ENCODE measurements at regions not wholly inside any gene's neighbourhood (a gene's known extent, or its start where the extent isn't known, plus 50 kb on each side); places are given as distances from the start of the nearest gene placed in this dataset.
A peak's percentile ranks its signal among the peaks of the same experiment; 100 is the strongest.
"Not testable (repeated sequence)": the region's sequence is repeated elsewhere in the genome, so short reads cannot be mapped to it uniquely, and the experiment has no call there.

GRCh38 chr1:24268555-24268954, 50.6 kb upstream of the GRHL3 start:
- DNase-seq (ENCODE audit: low read depth) = not testable (repeated sequence)

- DNase-seq (ENCODE audit: low read depth) = no peak
These were observed 52.2 kb upstream of the GRHL3 start for GRCh38 chr1:24266998-24267397.

GRCh38 chr1:24266398-24266941, 52.7 kb upstream of the GRHL3 start:
- DNase-seq (ENCODE audit: low read depth) = peak; percentile 99

GRCh38 chr1:24263746-24264145, 55.4 kb upstream of the GRHL3 start:
- no peak for DNase-seq (ENCODE audit: low read depth)

GRCh38 chr1:24263211-24263610, 55.9 kb upstream of the GRHL3 start:
- no peak for DNase-seq (ENCODE audit: low read depth)

- DNase-seq (ENCODE audit: low read depth) = no peak
These were observed 57.2 kb upstream of the GRHL3 start for GRCh38 chr1:24261977-24262376.

- DNase-seq (ENCODE audit: low read depth) = no peak
These were observed 60.3 kb upstream of the GRHL3 start for GRCh38 chr1:24258735-24259424.

GRCh38 chr1:24257373-24257772, 61.8 kb upstream of the GRHL3 start:
- peak; percentile 89 for DNase-seq (ENCODE audit: low read depth)

- DNase-seq (ENCODE audit: low read depth) = no peak
These were observed 62.5 kb upstream of the GRHL3 start for GRCh38 chr1:24256687-24257086.

GRCh38 chr1:24255226-24255625, 63.9 kb upstream of the GRHL3 start:
- DNase-seq (ENCODE audit: low read depth) = no peak

- DNase-seq (ENCODE audit: low read depth) = no peak
These were observed 64.4 kb upstream of the GRHL3 start for GRCh38 chr1:24254783-24255182.

GRCh38 chr1:24253571-24253970, 65.6 kb upstream of the GRHL3 start:
- DNase-seq (ENCODE audit: low read depth) = no peak

- DNase-seq (ENCODE audit: low read depth) = no peak
These were observed 65.2 kb upstream of the IFNLR1 start for GRCh38 chr1:24252185-24252780.

- no peak for DNase-seq (ENCODE audit: low read depth)
These were observed 64.4 kb upstream of the IFNLR1 start for GRCh38 chr1:24251501-24251900.

- no peak for DNase-seq (ENCODE audit: low read depth)
These were observed 63.7 kb upstream of the IFNLR1 start for GRCh38 chr1:24250791-24251190.

GRCh38 chr1:24250224-24250623, 63.1 kb upstream of the IFNLR1 start:
- no peak for DNase-seq (ENCODE audit: low read depth)

- no peak for DNase-seq (ENCODE audit: low read depth)
These were observed 61.8 kb upstream of the IFNLR1 start for GRCh38 chr1:24248859-24249258.

- DNase-seq (ENCODE audit: low read depth) = not testable (repeated sequence)
These were observed 60.2 kb upstream of the IFNLR1 start for GRCh38 chr1:24247337-24247736.

- DNase-seq (ENCODE audit: low read depth) = no peak
These were observed 57.6 kb upstream of the IFNLR1 start for GRCh38 chr1:24244519-24245268.

- no peak for DNase-seq (ENCODE audit: low read depth)
These were observed 50.8 kb upstream of the IFNLR1 start for GRCh38 chr1:24237750-24238395.

- DNase-seq (ENCODE audit: low read depth) = peak; percentile 89
These were observed 49.8 kb upstream of the IFNLR1 start for GRCh38 chr1:24236789-24237371.

Measured in renal cortical epithelial cell (primary cell).